ENCODE measurements at regions not wholly inside any gene's neighbourhood (a gene's known extent, or its start where the extent isn't known, plus 50 kb on each side); places are given as distances from the start of the nearest gene placed in this dataset.

DNA sequence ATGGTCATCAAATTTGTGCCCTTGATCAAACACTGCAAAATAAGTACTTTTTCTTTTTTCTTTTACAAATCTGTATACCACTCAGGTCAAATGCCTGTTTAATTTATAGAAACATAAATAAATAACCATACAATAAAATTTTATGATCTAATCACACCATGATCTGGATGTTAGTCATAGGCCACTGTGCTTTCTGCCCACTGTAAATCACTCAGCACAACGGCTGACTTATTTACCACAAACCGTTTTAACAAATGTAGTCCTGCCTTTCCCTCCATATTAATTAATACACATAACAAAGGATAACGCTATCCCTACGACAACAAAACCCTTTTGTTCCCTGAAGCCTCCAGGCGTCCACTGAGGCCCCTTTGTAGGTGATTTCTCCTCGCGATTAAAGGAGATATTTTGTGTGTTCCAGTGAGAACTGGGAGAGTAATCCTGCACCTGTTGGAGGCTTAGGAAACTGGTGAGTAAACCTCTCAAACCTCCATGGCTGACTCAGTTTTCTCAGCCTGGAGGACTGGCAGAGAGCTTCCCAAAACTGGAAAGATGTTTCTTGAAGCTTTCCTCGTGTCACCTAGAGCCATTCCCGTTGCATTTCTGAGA, 477.1 kb upstream of the SGCG start:
- no peak for DNase-seq

DNA sequence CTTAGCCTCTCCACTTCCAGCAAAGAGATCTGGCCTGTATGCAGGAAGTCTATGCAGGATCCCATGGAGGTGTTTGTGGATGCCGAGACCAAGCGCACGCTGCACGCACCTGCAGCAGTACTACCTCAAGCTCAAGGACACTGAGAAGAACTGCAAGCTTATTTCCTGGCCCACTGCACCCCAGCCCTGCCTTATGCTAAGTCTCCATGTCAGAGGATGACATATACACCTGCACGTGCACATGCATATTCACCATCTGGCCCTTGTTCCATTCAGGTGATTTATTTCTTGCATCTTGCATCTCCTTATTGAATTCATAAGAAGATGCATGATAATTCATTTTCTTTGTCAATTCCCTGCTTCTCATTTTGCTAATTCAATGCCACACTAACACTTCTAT, 472.8 kb upstream of the SGCG start:
- DNase-seq: no peak

DNA sequence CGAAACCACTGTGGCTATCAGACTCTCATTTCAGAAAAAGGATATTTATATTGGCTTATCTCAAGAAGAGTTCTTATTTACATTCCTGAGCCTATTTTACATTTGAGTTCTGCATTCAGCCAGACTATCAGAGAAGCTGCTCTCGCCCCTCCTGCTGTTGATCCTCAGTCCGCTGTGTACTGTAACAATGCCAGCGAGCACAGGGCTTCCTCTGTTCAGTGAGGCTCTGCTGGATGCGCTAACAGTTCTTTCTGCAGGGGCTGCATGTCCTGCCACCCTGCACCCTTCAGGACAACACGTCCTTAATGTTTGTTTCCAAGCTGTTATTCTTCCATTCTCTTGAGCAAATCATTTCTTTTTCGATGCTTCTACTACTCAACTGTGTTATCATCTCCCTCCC, 463.7 kb upstream of the SGCG start:
- DNase-seq: no peak

DNA sequence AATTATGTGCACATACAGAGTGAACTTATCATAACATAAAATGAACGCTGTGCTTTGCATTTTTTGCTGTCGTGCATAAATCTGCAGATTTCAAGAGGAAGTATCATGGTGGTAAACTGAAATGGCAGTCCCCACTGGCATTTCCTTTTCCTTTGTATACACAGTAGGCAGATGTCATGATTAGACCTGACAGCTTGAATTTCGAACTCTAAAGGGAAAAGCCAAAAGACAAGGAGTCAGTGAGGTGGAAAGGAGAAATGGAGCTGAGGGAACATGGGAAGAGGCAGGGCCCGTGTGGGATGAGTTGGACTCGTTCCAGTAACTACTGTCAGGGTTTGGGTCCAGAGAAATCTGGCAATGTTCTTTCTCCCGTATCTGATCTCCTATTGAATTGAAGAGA, 454.1 kb upstream of the SGCG start:
- DNase-seq: no peak

DNA sequence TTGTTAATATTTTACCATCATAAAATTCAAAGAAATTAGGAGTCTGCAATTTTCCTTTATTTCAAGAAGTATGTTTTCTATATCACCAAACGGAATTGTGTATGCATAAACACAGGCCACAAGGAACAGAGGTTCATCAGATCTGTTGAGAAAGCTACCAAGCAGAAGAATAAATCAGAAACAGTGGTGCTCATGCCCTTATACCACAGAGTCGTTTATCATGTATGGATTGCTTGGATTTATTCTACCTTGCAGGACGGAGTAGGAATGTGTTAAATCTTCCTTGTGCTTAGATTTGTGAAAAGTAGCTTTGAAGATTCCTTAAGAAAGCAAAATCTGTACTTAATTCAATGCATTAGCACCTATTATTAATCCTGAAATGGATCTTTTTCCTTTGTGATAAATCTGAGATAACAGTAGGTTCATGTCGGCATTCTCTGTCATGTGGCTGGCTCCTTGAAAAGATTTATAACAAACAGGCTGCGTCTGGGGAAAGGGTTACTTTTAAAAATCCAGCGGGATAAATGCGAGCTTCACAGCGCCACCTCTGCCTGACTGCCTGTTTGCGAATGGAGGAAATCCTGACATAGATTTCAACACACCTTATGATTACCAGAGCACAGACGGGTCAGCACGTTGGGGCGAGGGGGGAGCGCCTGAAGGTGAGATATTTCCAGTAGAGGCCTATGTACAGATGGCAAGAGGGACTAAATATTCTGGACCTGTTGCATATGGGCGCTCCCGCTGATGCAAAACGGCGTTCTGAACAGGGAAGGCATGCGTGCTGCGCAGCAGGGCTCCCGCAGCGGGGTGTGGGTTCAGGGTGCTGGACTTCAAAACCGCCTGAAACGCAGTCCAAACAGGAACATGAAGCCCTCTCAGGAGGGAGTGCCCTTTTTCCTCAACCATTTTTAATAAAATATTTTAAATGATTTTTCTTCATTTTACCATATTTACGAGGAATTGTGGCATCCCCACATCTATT, 445.5 kb upstream of the SGCG start:
- no peak for DNase-seq

DNA sequence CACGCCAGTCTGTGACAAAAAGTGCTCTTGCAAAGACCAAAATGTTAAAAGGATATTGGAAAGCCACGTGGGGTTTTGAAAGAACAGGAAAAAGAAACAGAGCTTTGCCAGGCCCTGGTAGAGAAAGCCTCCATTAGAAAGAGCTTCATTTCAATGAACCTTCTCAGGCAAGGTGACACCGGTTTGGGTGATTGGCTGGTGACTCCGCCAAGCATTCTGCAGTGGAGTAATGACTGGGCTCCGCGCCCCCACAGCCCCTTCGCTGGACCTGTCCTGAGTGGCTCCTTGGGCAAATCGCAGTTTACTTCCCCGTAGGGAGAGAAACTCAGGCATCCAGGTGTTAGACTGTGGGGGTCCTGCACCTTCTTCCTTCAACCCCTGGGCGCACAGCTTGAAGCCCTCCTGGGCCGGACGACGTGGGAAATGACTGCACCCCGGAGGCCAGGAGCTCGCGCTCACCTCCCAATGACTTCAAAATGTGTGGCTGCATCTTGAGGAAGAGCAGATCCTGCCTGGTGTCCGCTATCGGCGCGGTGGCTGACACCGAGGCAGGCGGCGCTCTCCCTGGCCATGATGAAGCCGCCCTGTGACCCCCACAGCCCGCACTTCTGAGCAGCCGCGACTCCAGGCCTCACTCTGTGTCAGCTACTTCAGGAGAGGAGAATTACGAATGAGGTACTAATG, 444.6 kb upstream of the SGCG start:
- DNase-seq: no peak

DNA sequence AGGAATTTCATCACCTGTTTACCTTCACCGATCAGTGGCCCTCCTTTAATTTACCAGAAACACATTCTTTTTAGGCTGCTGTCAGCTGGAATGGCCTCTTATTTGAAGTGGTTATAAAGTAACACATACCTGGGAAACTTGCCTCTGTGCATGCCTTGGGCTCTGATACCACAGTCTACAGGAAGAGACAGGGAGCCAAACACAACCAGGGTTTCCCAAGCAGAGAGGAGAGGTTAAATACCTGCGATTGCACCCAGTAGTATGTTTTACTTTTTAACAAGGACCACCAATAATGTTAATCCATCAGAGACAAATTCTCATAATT, 444.0 kb upstream of the SGCG start:
- no peak for DNase-seq

DNA sequence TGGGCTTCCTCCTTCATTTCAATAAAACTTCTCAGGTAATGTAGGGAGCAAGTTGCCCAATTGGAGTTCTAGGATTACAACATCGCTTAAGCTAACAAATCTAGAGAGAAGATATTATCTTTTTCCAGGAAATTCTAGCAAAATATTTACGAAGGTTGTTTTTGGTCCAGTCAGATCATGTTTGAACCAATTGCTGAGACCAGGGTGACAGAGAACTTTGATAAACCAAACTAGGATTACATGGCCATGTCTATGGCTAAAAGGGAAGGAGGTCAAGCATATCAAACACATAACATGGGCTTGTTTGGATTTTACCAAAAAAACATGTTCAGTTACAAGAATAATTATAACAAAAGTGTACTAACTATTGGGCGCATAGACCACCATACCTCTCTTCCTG, 442.4 kb upstream of the SGCG start:
- no peak for DNase-seq

DNA sequence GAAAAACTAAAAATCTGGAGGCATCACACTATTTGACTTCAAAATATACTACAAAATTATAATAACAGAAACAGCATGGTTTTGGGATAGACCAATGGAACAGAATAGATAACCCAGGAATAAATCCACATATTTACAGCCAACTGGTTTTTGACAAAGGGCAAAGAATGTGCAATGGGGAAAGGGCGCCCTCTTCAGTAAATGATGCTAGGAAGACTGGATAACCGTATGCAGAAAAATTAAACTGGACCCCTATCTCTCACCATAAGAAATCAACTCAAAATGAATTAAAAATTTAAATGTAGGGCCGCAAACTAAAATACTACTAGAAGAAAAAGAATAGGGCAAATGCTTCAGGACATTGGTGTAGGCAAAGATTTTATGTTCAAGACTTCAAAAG, 440.5 kb upstream of the SGCG start:
- DNase-seq: no peak

DNA sequence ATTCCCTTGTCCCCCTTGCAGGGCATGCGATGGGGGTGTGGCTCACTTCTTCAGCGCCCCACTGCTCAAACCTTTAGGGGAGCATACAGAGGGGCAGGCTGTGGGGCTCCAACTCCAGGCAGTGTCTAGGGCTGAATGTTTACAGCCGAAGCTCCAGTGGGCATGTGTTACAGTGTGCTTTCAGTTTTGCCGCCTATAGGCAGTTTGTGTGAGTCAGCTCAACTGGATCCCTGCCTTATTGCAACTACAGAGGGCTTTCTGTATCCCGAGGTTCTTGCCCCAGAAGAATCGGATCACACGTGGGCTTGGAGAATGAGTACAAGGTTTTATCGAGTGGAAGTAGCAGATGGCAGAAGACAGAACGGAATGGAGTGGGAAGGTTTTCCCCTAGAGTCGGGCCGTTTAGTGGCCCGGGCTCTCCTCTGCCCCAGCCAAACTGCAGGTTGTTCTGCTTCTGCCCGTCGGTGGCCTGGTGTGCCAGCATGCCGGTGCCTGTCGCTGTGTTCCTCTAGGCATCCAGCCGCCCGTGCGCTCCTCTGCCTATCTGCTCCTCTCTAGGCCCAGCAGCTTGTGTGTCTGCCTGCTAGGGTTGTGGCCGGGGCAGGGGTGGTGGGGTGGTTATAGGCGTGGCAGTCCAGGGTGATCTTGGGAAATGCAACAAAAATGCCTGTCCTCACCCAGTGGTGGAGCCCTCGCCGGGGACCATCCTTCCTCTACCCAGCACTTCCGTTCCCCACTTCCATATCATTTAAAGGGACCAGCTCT, 435.9 kb upstream of the SGCG start:
- DNase-seq: no peak

DNA sequence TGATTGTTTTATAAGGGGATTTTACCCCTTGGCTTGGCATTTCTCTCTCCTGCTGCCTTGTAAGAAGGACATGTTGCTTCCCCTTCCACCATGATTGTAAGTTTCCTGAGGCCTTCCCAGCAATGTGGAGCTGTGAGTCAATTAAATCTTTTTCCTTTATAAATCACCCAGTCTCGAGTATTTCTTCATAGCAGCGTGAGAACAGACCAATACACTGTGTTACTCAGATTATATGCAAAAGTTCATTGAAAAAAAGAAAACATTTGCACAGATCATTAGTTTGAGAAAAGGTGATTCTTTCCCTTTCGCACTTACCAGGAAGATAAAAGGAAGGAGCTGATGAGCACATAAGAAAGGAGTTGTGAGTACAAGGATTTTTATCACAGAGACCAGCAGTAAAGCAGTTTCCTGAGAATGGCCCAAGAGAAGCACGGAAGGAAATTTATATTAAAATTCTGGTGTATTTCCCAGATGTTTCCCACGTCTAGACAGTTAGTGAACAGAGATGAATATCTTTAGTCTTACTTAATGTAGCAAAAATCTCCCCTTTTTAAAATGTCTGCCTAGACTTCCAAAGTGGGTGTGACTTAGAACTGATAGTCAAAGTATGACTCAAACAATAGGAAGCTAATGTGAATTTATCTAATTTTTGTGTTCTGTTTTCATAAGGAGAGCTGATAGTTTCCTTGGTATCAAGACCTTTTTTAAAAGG, 431.8 kb upstream of the SGCG start:
- DNase-seq: no peak

DNA sequence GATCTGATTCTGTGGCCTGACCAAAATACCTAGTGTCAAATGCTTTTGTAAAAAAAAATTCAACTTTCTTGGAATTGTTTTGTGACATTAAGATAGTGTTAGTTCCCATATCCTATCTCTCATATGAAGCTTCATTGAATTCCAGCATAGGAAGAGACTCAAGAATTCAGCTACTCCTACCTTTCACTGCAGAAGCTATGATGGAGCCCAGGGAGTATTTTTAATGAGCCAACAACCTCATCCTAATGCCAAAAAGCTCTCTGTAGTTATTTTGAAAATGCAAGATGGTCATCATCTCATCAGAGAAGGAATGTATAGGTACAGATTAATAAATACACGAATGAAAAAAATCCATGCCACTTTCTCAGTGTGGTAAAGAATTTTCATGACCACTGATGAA, 431.2 kb upstream of the SGCG start:
- no peak for DNase-seq

DNA sequence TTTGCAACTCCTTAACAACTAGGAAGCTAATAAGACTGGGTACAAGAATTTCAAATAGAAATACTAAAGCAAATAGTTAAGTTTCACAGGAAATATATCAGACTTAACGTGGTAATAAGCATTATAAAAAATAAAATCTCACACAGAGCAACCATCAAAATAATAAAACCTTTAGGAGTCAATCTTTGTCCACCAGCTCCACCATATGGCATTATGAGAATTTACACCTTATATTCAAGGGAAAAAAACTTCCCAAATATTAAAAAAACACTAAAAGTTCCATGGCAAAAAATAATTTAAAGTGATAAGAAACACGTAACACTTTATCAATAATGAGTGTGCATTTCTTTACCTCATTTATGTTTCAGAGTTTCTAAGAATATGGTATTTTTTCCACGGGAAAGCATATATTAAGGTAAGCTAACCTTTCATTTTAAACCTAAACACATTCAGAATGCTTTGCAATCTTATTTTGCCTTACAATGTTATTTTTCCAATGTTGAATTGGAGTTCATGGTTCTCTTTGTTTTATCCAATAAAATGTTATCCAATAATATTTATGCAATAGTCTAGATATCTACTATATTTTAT, 423.2 kb upstream of the SGCG start:
- peak; percentile 0 for DNase-seq

DNA sequence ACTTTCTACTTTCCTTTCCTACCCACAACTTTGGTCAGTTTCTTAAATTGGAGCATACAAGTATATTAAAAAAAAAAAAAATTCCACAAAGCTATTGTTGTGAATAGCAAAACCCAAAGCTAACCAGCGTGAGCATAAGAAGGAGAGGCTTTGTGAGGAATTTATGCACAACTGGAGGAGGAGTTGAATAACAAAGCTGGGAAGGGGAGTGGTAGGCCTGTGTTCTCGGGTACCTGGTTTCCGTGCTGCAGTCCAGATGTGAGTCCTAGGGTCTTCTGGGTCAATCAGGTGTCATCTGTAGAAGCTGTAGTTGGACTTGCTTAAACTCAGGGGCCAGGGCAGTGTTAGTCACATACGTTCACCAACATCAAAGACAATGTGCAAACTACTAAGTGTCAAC, 422.5 kb upstream of the SGCG start:
- DNase-seq: no peak

DNA sequence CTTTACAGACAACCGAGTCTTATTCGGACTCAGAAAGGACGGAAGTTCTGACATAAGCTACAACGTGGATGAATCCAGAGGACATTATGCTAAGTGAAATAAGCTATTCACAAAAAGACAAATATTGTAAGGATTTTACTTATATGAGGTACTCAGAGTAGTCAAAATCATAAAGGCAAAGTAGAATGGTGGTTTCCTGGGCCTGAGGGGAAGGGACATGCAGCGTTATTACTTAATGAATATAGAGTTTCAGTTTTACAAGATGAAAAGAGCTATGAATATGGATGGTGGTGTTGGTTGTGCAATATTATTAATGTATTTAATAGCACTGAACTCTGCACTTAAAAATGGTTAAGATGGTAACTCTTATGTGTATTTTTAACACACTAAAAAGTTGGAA, 419.1 kb upstream of the SGCG start:
- no peak for DNase-seq

DNA sequence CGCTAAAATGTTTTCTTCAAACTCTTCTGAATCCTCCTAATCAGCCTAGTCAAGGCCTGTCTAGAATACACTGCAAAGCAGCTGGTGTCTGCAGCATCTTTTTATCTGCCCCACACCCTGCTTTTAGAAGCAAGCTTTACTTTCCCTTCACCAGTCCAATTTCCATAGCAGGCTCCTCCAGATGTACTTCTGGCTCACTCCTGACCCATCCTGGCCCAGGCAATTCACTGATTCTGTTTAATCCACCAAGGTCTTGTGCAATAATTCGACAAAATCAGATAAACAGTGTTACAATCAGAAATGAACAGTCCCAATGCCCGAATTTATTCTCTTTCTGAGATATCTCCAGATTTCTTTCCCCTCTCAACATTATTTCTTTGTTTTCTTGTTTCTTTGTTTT, 415.2 kb upstream of the SGCG start:
- DNase-seq: no peak

DNA sequence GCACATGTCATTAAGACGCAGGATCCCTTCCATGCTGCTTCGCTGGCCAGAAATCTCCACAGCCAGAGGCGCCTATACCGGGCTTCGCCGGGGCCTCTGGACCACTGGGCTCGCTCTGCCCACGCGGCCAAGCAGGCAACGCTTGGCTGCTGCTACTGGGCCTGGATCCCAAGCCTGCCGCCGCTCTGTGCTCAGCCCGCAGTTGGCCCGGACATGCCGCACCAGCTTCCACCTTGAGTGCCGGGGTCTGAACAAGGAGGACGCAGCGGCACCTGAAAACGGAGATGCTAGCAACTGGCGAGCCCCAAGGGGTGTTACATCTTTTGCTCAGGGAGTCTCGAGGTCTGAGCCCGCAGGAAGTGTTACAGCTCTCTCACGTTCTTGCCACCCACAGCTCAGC, 409.9 kb upstream of the SGCG start:
- DNase-seq: no peak

DNA sequence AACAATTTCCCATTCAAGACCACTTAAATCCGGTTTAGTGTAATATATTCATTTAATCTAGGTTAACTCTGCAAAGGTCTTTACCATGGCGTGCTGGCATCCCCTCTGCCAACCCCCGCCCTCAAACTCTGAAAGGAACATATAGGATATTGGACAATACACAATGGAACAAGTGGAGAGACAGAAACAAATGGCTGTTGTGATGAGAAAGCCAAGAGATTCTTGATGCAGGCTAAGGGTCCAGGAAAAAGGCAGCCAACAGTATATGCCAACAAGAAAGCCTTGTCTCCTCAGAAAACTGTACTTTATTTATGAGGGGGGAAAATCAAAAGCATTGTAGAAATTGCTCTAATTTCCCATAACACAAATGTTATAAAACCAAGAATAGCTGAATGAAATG, 407.3 kb upstream of the SGCG start:
- DNase-seq: no peak

DNA sequence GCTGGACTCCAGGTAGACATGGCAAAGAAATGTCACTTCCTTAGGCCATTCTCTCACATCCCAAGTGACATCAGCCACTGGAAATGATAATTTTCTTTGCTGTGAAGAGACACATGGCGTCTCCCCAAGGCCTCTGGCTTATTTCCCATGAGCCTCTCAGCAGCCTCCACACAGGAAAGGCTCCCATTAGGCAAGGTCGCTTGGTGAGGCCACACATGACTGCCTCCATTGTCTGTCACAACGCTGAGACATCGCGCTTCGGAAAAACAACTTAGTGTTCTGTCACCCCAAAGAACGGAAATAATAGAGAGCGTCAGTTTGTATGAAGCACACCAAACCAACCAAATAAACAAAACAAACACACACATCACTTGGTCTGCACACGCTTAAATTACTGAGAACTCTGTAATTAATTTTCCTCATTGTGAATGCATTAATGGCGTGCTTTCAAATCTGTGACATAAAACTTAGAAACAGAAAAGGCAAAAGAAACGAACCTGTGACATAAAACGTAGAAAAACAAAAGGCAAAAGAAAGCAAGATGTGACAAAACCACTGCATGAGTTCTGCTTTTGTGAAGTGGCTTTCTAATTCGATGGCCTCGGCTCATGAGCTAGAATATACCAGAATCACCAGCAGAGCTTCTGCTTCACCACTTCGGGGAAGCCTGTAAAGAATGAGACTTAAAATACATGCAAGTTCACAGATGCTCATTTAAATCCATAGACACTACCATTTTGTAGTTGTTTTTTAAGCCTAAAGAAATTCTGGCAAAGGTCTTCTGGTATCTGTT, 404.2 kb upstream of the SGCG start:
- no peak for DNase-seq

DNA sequence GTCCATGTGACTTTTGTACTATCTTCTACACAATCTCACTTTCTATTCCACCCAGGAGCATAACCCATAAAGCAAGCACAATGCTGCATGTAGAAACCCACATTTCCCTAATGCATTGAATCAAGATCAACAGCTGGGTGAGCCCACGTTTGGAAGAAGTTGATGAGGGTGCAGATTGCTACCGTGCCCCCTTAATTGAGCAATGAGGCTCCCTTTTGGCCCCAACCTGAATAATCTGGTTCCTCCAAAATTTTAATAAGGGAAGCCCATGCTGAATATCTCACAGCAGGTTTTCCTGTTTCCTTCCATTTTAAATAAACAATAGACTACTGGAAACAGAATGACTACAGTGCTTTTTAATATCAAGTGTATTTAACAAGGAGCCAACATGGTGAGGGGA, 403.6 kb upstream of the SGCG start:
- no peak for DNase-seq

DNA sequence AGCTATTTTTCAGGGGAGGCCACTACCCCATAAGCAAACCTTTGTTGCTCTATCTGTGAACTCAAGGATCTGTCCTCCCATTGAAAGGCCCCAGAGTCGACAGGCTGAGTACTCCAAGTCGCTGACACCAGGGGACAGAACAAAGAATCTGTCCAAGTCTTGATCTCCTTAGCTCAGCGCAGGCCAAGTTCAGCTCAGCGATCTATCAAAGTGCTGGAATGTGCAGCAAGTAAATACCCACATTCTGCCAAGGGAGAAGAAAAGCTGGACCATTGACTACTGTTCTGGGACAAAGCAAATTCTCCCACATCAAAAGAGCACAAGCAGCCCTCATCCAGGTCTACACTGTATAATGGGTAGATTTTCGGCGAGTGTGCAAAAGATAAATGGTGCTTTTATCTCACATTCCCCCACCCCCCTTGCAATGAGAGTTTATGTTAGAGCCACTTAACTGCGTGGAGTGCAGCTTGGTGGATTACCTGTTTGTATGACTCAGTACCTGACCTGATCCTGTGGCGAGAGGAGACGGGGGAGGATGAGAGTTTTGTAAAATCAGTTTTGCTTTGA, 391.7 kb upstream of the SGCG start:
- no peak for DNase-seq

Measured in DMS79 (cell line).